Esophagus muscularis mucosa (tissue), 4 donors: ENCODE measurements at regions not wholly inside any gene's neighbourhood (a gene's known extent, or its start where the extent isn't known, plus 50 kb on each side); places are given as distances from the start of the nearest gene placed in this dataset.

Source experiments
- DNase-seq: peaks from one replicate; pipeline ENCODE4 v3.0.0-alpha.2; 2017; ENCODE audit errors: extremely low spot score
- H3K27ac ChIP-seq, 4 donors: fragments of 200-600 bp; sonication (generic); replicated peaks in 1 of 4; 1 replicate in 3 of 4; 2 replicates in 1 of 4; pipeline ENCODE4 v1.5.1; 2016 to 2019; ENCODE audit warnings: mild to moderate bottlenecking in 1 of 4
- H3K27me3 ChIP-seq, 4 donors: fragments of 200-600 bp; sonication (generic); one replicate each; pipeline versions ENCODE4 v1.5.1 to v1.6.0; 2016 to 2019
- H3K36me3 ChIP-seq, 4 donors: fragments of 200-600 bp; sonication (generic); one replicate each; pipeline ENCODE4 v1.5.1; 2016 to 2019
- H3K4me1 ChIP-seq, 4 donors: fragments of 200-600 bp; sonication (generic); one replicate each; pipeline ENCODE4 v1.5.1; 2016 to 2019
- H3K4me3 ChIP-seq, 4 donors: fragments of 200-600 bp; sonication (generic); 1 replicate in 2 of 4; 2 replicates in 2 of 4; pipeline ENCODE4 v1.5.1; 2016 to 2019; ENCODE audit warnings: mild to moderate bottlenecking in 4 of 4, moderate library complexity in 1 of 4
- H3K9me3 ChIP-seq, 4 donors: fragments of 200-600 bp; sonication (generic); 1 replicate in 3 of 4; 2 replicates in 1 of 4; pipeline ENCODE4 v1.5.1; 2016 to 2019
- EP300 ChIP-seq: sonication (generic); formaldehyde crosslinking; IDR thresholded peaks from one replicate; pipeline ENCODE4 v1.6.1; 2017; ENCODE audit warnings: antibody characterized with exemption
- POLR2A ChIP-seq: fragments of 450-650 bp; IDR thresholded peaks from one replicate; pipeline ENCODE4 v1.6.1; 2017; ENCODE audit warnings: antibody characterized with exemption, moderate library complexity, mild to moderate bottlenecking, low read depth
- POLR2AphosphoS5 ChIP-seq, 2 donors: sonication (generic); formaldehyde crosslinking; IDR thresholded peaks; one replicate each; pipeline ENCODE4 v1.6.1; 2017; ENCODE audit warnings: antibody characterized with exemption in 2 of 2
- WGBS: methylation state at CpG from one replicate; pipeline ENCODE4 v1.1.5; 2018; 5-methylcytosine and 5-hydroxymethylcytosine counted together
- intact Hi-C: fragments of 100-400 bp; cut with DNase I; formaldehyde crosslinking; loops from one replicate; pipeline ENCODE4 v1.15.1; 2023
- TF ChIP-seq, protein P1 (sequence below), 3 experiments: fragments of 200-600 bp in 2 of 3; fragments of 450-650 bp in 1 of 3; sonication (generic) in 2 of 3; IDR thresholded peaks; one replicate each; pipeline ENCODE4 v1.5.1; 2017 to 2019; ENCODE audit warnings: antibody characterized with exemption in 3 of 3, mild to moderate bottlenecking in 2 of 3, moderate library complexity in 1 of 3

DNA sequence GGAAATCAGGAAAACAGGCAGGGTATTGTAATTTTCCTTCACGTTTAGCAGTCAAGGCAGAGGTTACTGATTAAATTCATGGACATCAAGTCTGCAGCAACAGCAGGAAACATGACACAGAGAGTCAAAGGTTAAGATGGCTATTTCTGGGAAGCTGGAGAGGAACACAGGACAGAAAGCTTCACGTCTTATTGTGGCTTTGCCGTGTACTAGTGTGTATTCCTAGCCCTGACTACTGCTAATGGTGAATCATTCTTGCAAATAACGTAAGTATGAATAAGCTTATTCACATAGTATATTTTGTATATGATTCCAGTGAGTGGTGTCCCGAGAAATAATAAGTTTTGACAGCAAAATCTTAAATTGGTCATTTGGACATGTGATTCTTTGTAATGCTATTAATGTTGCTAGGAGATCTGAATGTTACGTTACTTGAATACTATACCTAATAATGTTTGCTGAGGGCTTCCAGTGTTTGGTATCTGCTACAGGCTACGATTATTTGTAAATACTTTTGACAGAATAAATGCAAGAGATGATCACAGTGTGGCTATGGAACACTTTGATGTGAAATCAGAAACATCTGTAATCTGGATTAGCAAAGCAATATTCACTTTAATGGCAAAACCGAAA, 77.4 kb downstream of the DISP1 start:
- no peak for DNase-seq
- Histone ChIP-seq H3K27me3 (no peaks in the 10 kb centered on the region), H3K4me3 (no peak overlapping the region), H3K4me1 (peaks cover 0 to 12% (median 8%) of the 10 kb centered on the region in 4 donors), H3K36me3 (peaks cover 0 to 6% (median 0%) of the 10 kb centered on the region in 4 donors), H3K9me3 (no peaks in the 10 kb centered on the region), H3K27ac (no peak overlapping the region)
- TF ChIP-seq, protein P1, sequence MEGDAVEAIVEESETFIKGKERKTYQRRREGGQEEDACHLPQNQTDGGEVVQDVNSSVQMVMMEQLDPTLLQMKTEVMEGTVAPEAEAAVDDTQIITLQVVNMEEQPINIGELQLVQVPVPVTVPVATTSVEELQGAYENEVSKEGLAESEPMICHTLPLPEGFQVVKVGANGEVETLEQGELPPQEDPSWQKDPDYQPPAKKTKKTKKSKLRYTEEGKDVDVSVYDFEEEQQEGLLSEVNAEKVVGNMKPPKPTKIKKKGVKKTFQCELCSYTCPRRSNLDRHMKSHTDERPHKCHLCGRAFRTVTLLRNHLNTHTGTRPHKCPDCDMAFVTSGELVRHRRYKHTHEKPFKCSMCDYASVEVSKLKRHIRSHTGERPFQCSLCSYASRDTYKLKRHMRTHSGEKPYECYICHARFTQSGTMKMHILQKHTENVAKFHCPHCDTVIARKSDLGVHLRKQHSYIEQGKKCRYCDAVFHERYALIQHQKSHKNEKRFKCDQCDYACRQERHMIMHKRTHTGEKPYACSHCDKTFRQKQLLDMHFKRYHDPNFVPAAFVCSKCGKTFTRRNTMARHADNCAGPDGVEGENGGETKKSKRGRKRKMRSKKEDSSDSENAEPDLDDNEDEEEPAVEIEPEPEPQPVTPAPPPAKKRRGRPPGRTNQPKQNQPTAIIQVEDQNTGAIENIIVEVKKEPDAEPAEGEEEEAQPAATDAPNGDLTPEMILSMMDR (IDR thresholded peaks at IDR 0.05): no peak
- TF ChIP-seq POLR2AphosphoS5 (IDR thresholded peaks at IDR 0.05) (no peak), POLR2A (no peak), EP300 (no peak)
- intact Hi-C loops: no loop called here
- 81% methylated on average over 8 of the region's 8 CpGs for WGBS

DNA sequence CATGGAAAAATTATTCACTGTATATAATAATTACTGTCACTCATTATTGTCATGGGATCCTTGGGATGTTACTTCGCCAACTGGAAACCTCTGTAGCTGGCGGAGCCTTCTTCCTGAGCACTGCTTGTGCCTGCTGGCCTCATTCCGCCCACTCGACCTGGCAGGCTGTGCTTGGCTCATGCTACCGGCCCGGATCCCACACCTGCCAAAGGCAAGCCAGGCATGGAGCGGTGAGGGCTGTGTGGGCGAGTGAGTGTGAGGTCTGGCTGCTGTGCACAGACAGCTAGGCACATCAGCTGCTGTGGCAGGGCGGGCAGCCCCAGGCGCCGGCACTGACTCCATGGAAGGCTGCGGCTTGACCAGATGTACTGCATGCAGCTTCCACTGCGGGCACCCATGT, 78.4 kb downstream of the DISP1 start:
- 78% methylated on average over 6 of the region's 13 CpGs for WGBS
- DNase-seq: no peak
- Histone ChIP-seq H3K27me3 (no peaks in the 10 kb centered on the region), H3K9me3 (no peaks in the 10 kb centered on the region), H3K36me3 (peaks cover 0 to 6% (median 0%) of the 10 kb centered on the region in 4 donors), H3K4me3 (no peak overlapping the region), H3K27ac (no peak overlapping the region), H3K4me1 (peaks cover 0 to 18% (median 13%) of the 10 kb centered on the region in 4 donors)
- TF ChIP-seq, protein P1 (IDR thresholded peaks at IDR 0.05): no peak
- no peak for TF ChIP-seq EP300
- no peak for TF ChIP-seq POLR2A
- TF ChIP-seq POLR2AphosphoS5 (IDR thresholded peaks at IDR 0.05): no peak
- intact Hi-C loops: no loop called here

DNA sequence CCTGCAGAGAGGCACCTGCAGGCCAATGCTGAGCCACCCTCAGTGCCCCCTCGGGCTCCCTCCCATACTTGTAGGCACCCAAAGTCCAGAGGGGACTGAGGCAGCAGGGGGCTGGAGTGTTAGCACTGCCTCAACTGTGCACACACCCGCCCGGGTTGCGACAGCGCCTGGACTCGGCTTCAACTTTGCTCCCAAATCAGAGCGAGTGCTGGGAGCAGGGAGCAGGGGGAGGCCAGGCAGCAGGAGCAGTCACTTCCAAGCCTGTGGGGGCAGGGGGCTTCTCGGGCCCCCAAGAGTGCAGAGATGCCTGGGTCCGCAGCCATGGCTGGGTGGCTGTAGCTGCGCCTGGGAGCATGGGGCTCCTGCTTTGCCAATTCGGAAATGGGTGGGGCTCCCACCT, 79.5 kb downstream of the DISP1 start:
- peaks cover 0 to 20% (median 18%) of the 10 kb centered on the region in 4 donors for H3K4me1 ChIP-seq
- TF ChIP-seq POLR2A: no peak
- no peak for TF ChIP-seq POLR2AphosphoS5 (IDR thresholded peaks at IDR 0.05)
- TF ChIP-seq, protein P1 (IDR thresholded peaks at IDR 0.05): no peak
- TF ChIP-seq EP300: no peak
- H3K4me3 ChIP-seq: no peak overlapping the region
- intact Hi-C loops: no loop called here
- no peaks in the 10 kb centered on the region for H3K9me3 ChIP-seq
- no peak for DNase-seq
- 98% methylated on average over 11 of the region's 11 CpGs for WGBS
- no peak overlapping the region for H3K27ac ChIP-seq
- H3K36me3 ChIP-seq: peaks cover 0 to 6% (median 0%) of the 10 kb centered on the region in 4 donors
- no peaks in the 10 kb centered on the region for H3K27me3 ChIP-seq

DNA sequence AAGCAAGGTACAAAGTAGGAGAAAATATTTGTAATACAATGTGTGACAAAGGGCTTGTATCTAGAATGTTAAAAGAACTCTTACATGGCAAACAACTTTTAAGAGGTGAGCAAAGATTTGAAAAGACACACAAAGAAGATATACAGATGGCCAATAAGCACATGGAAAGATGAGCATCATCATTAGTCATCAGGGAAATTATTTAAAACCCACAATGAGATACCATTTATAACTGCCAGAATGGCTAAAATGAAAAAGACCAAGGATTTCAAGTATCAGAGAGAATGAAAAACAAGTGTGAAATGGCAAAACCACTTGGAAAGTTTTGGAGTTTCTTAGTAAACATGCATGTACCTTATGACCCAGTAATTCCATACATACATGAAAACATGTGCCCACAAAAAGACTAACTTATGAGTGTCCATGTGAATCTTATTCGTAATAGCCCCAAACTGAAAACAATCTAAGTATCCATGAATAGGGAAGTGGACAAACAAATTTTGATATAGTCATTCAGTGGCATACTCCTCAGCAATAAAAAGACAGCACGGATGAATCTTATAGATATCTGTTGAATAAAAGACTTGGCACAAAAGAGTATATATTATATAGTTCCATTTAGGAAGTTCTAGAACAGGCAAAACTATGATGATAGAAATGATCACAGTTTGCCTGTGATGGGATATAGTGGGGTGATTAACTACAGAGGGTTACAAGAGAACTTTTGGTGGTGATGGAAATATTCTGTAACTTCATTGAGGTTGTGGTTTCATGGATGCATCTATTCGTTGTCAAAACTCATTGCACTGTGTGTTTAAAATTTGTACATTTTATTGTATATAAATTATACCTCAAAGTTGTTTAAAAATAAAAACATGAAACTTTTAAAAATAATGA, 82.0 kb downstream of the DISP1 start:
- intact Hi-C loops: no loop called here
- Histone ChIP-seq H3K4me1 (peaks cover 0 to 20% (median 18%) of the 10 kb centered on the region in 4 donors), H3K27me3 (no peaks in the 10 kb centered on the region), H3K4me3 (peak overlapping the region in 2 of 4 donors; percentile 35 to 36), H3K9me3 (no peaks in the 10 kb centered on the region), H3K36me3 (peaks cover 0 to 6% (median 0%) of the 10 kb centered on the region in 4 donors), H3K27ac (no peak overlapping the region)
- DNase-seq: no peak
- TF ChIP-seq POLR2AphosphoS5 (IDR thresholded peaks at IDR 0.05) (no peak), POLR2A (no peak), EP300 (no peak)
- TF ChIP-seq, protein P1 (IDR thresholded peaks at IDR 0.05): no peak
- WGBS: 65% methylated on average over 3 of the region's 3 CpGs
